NB4 (cell line): ENCODE measurements at regions not wholly inside any gene's neighbourhood (a gene's known extent, or its start where the extent isn't known, plus 50 kb on each side); places are given as distances from the start of the nearest gene placed in this dataset.

Experiments used
- CTCF ChIP-seq: IDR thresholded peaks from one replicate; pipeline ENCODE4 v1.5.1; 2012; ENCODE audit warnings: low read depth, low read length
- POLR2A ChIP-seq: IDR thresholded peaks from 2 replicates; pipeline ENCODE4 v1.6.1; 2011; ENCODE audit warnings: mild to moderate bottlenecking; ENCODE audit not compliant: insufficient read length; ENCODE audit errors: extremely low read depth

GRCh38 chr3:128515-129172 lies 67.9 kb upstream of the CHL1 start:
- TF ChIP-seq CTCF (no peak), POLR2A (no peak)
